ENCODE measurements at regions not wholly inside any gene's neighbourhood (a gene's known extent, or its start where the extent isn't known, plus 50 kb on each side); places are given as distances from the start of the nearest gene placed in this dataset.

- no peak overlapping the region for H3K4me3 ChIP-seq (ENCODE audit: low read length)
- no peaks in the 10 kb centered on the region for H3K4me1 ChIP-seq (ENCODE audit: insufficient read depth, low read length)
- no peaks in the 10 kb centered on the region for H3K9me3 ChIP-seq (ENCODE audit: insufficient read depth, low read depth, low read length)
- no peaks in the 10 kb centered on the region for H3K36me3 ChIP-seq (ENCODE audit: insufficient read depth, low read depth, low read length)
- H3K9ac ChIP-seq (ENCODE audit: low read depth, low read length), result no peak overlapping the region
- H3K27ac ChIP-seq (ENCODE audit: low read length), result no peak overlapping the region
- no peaks in the 10 kb centered on the region for H3K27me3 ChIP-seq (ENCODE audit: insufficient read depth, low read length)
Measured at GRCh38 chr15:38029736-38030135, 95.3 kb downstream of the TMCO5A start.

- Histone ChIP-seq H3K27ac (ENCODE audit: low read length) (no peak overlapping the region), H3K9me3 (ENCODE audit: insufficient read depth, low read depth, low read length) (no peaks in the 10 kb centered on the region), H3K36me3 (ENCODE audit: insufficient read depth, low read depth, low read length) (no peaks in the 10 kb centered on the region), H3K27me3 (ENCODE audit: insufficient read depth, low read length) (no peaks in the 10 kb centered on the region), H3K4me1 (ENCODE audit: insufficient read depth, low read length) (no peaks in the 10 kb centered on the region), H3K9ac (ENCODE audit: low read depth, low read length) (no peak overlapping the region), H3K4me3 (ENCODE audit: low read length) (no peak overlapping the region)
Measured at GRCh38 chr15:38030609-38031008, 96.2 kb downstream of the TMCO5A start.

GRCh38 chr15:38035701-38036100 lies 101.3 kb downstream of the TMCO5A start:
- Histone ChIP-seq H3K4me3 (ENCODE audit: low read length) (no peak overlapping the region), H3K4me1 (ENCODE audit: insufficient read depth, low read length) (no peaks in the 10 kb centered on the region), H3K27me3 (ENCODE audit: insufficient read depth, low read length) (no peaks in the 10 kb centered on the region), H3K9ac (ENCODE audit: low read depth, low read length) (no peak overlapping the region), H3K27ac (ENCODE audit: low read length) (no peak overlapping the region), H3K9me3 (ENCODE audit: insufficient read depth, low read depth, low read length) (no peaks in the 10 kb centered on the region), H3K36me3 (ENCODE audit: insufficient read depth, low read depth, low read length) (no peaks in the 10 kb centered on the region)

GRCh38 chr15:38036790-38037338 lies 102.4 kb downstream of the TMCO5A start:
- H3K36me3 ChIP-seq (ENCODE audit: insufficient read depth, low read depth, low read length), result no peaks in the 10 kb centered on the region
- H3K9ac ChIP-seq (ENCODE audit: low read depth, low read length), result no peak overlapping the region
- H3K27ac ChIP-seq (ENCODE audit: low read length), result no peak overlapping the region
- no peak overlapping the region for H3K4me3 ChIP-seq (ENCODE audit: low read length)
- no peaks in the 10 kb centered on the region for H3K4me1 ChIP-seq (ENCODE audit: insufficient read depth, low read length)
- H3K9me3 ChIP-seq (ENCODE audit: insufficient read depth, low read depth, low read length), result no peaks in the 10 kb centered on the region
- H3K27me3 ChIP-seq (ENCODE audit: insufficient read depth, low read length), result no peaks in the 10 kb centered on the region

GRCh38 chr15:38038659-38039442 lies 104.4 kb downstream of the TMCO5A start:
- no peaks in the 10 kb centered on the region for H3K27me3 ChIP-seq (ENCODE audit: insufficient read depth, low read length)
- no peaks in the 10 kb centered on the region for H3K36me3 ChIP-seq (ENCODE audit: insufficient read depth, low read depth, low read length)
- H3K9ac ChIP-seq (ENCODE audit: low read depth, low read length), result no peak overlapping the region
- no peaks in the 10 kb centered on the region for H3K9me3 ChIP-seq (ENCODE audit: insufficient read depth, low read depth, low read length)
- no peak overlapping the region for H3K4me3 ChIP-seq (ENCODE audit: low read length)
- 0 out of 2 replicates have a peak, but pooled peaks cover 4% of the 10 kb centered on the region for H3K4me1 ChIP-seq (ENCODE audit: insufficient read depth, low read length)
- no peak overlapping the region for H3K27ac ChIP-seq (ENCODE audit: low read length)

- H3K4me3 ChIP-seq (ENCODE audit: low read length), result no peak overlapping the region
Measured at GRCh38 chr15:38040615-38041014, 106.2 kb downstream of the TMCO5A start.

GRCh38 chr15:38041576-38041975 lies 107.1 kb downstream of the TMCO5A start:
- no peaks in the 10 kb centered on the region for H3K27me3 ChIP-seq (ENCODE audit: insufficient read depth, low read length)

More at GRCh38 chr15:38040615-38041014, 106.2 kb downstream of the TMCO5A start:
- H3K27ac ChIP-seq (ENCODE audit: low read length), result no peak overlapping the region
- 0 out of 2 replicates have a peak, but pooled peaks cover 4% of the 10 kb centered on the region for H3K4me1 ChIP-seq (ENCODE audit: insufficient read depth, low read length)
- no peak overlapping the region for H3K9ac ChIP-seq (ENCODE audit: low read depth, low read length)
- H3K36me3 ChIP-seq (ENCODE audit: insufficient read depth, low read depth, low read length), result no peaks in the 10 kb centered on the region
- no peaks in the 10 kb centered on the region for H3K9me3 ChIP-seq (ENCODE audit: insufficient read depth, low read depth, low read length)
- H3K27me3 ChIP-seq (ENCODE audit: insufficient read depth, low read length), result no peaks in the 10 kb centered on the region

GRCh38 chr15:38042211-38042610 lies 107.8 kb downstream of the TMCO5A start:
- H3K4me1 ChIP-seq (ENCODE audit: insufficient read depth, low read length), result 0 out of 2 replicates have a peak, but pooled peaks cover 4% of the 10 kb centered on the region
- no peak overlapping the region for H3K4me3 ChIP-seq (ENCODE audit: low read length)
- H3K27me3 ChIP-seq (ENCODE audit: insufficient read depth, low read length), result no peaks in the 10 kb centered on the region
- no peak overlapping the region for H3K9ac ChIP-seq (ENCODE audit: low read depth, low read length)
- no peaks in the 10 kb centered on the region for H3K36me3 ChIP-seq (ENCODE audit: insufficient read depth, low read depth, low read length)
- H3K9me3 ChIP-seq (ENCODE audit: insufficient read depth, low read depth, low read length), result no peaks in the 10 kb centered on the region
- H3K27ac ChIP-seq (ENCODE audit: low read length), result no peak overlapping the region

More at GRCh38 chr15:38041576-38041975, 107.1 kb downstream of the TMCO5A start:
- Histone ChIP-seq H3K9ac (ENCODE audit: low read depth, low read length) (no peak overlapping the region), H3K27ac (ENCODE audit: low read length) (no peak overlapping the region), H3K4me1 (ENCODE audit: insufficient read depth, low read length) (0 out of 2 replicates have a peak, but pooled peaks cover 4% of the 10 kb centered on the region), H3K4me3 (ENCODE audit: low read length) (no peak overlapping the region), H3K9me3 (ENCODE audit: insufficient read depth, low read depth, low read length) (no peaks in the 10 kb centered on the region), H3K36me3 (ENCODE audit: insufficient read depth, low read depth, low read length) (no peaks in the 10 kb centered on the region)

- no peak overlapping the region for H3K9ac ChIP-seq (ENCODE audit: low read depth, low read length)
- H3K4me3 ChIP-seq (ENCODE audit: low read length), result no peak overlapping the region
- H3K4me1 ChIP-seq (ENCODE audit: insufficient read depth, low read length), result 0 out of 2 replicates have a peak, but pooled peaks cover 4% of the 10 kb centered on the region
- H3K36me3 ChIP-seq (ENCODE audit: insufficient read depth, low read depth, low read length), result no peaks in the 10 kb centered on the region
- H3K27ac ChIP-seq (ENCODE audit: low read length), result no peak overlapping the region
- no peaks in the 10 kb centered on the region for H3K27me3 ChIP-seq (ENCODE audit: insufficient read depth, low read length)
- H3K9me3 ChIP-seq (ENCODE audit: insufficient read depth, low read depth, low read length), result no peaks in the 10 kb centered on the region
Measured at GRCh38 chr15:38042707-38043445, 108.4 kb downstream of the TMCO5A start.

GRCh38 chr15:38046257-38047051 lies 112.0 kb downstream of the TMCO5A start:
- Histone ChIP-seq H3K27ac (ENCODE audit: low read length) (no peak overlapping the region), H3K4me1 (ENCODE audit: insufficient read depth, low read length) (peaks cover 10% of the 10 kb centered on the region; the same call in 1 of the 2 replicates)

GRCh38 chr15:38048001-38048455 lies 113.6 kb downstream of the TMCO5A start:
- Histone ChIP-seq H3K9ac (ENCODE audit: low read depth, low read length) (no peak overlapping the region), H3K4me3 (ENCODE audit: low read length) (no peak overlapping the region), H3K27ac (ENCODE audit: low read length) (no peak overlapping the region), H3K9me3 (ENCODE audit: insufficient read depth, low read depth, low read length) (no peaks in the 10 kb centered on the region), H3K27me3 (ENCODE audit: insufficient read depth, low read length) (no peaks in the 10 kb centered on the region), H3K36me3 (ENCODE audit: insufficient read depth, low read depth, low read length) (no peaks in the 10 kb centered on the region), H3K4me1 (ENCODE audit: insufficient read depth, low read length) (peaks cover 6% of the 10 kb centered on the region; the same call in 1 of the 2 replicates)

More at GRCh38 chr15:38046257-38047051, 112.0 kb downstream of the TMCO5A start:
- H3K9ac ChIP-seq (ENCODE audit: low read depth, low read length), result no peak overlapping the region
- no peak overlapping the region for H3K4me3 ChIP-seq (ENCODE audit: low read length)
- no peaks in the 10 kb centered on the region for H3K27me3 ChIP-seq (ENCODE audit: insufficient read depth, low read length)
- H3K36me3 ChIP-seq (ENCODE audit: insufficient read depth, low read depth, low read length), result no peaks in the 10 kb centered on the region
- H3K9me3 ChIP-seq (ENCODE audit: insufficient read depth, low read depth, low read length), result no peaks in the 10 kb centered on the region
